Keratinocyte (primary cell): ENCODE measurements at regions not wholly inside any gene's neighbourhood (a gene's known extent, or its start where the extent isn't known, plus 50 kb on each side); places are given as distances from the start of the nearest gene placed in this dataset.

ENCODE experiments used
- DNase-seq: peaks from one replicate; pipeline ENCODE4 v3.0.0-alpha.2; 2011; ENCODE audit warnings: low read depth, missing footprints, low spot score
- FAIRE-seq: peaks from 2 replicates; lab custom pipeline; 2011; peaks lifted over from hg19 to GRCh38; lab: Jason Lieb, UNC
- H2AFZ ChIP-seq: 2 replicates; pipeline ENCODE4 v1.6.0; 2012; ENCODE audit warnings: low read length, control low read depth, inconsistent platforms; ENCODE audit not compliant: control insufficient read depth
- H3K27ac ChIP-seq: 2 replicates; pipeline ENCODE4 v1.5.1; 2011; ENCODE audit warnings: low read length; ENCODE audit not compliant: control insufficient read depth, insufficient read depth
- H3K27me3 ChIP-seq: 3 replicates; pipeline ENCODE4 v1.6.0; 2011; ENCODE audit warnings: low read length; ENCODE audit not compliant: control insufficient read depth, insufficient read depth; ENCODE audit errors: extremely low read depth
- H3K36me3 ChIP-seq, 2 experiments: 2 replicates in 1 of 2; 3 replicates in 1 of 2; pipeline ENCODE4 v1.5.1; 2011; ENCODE audit warnings: low read length in 2 of 2, mild to moderate bottlenecking in 1 of 2; ENCODE audit not compliant: control insufficient read depth in 2 of 2, insufficient read depth in 2 of 2; ENCODE audit errors: extremely low read depth in 1 of 2
- H3K4me1 ChIP-seq: 3 replicates; pipeline ENCODE4 v1.5.1; 2011; ENCODE audit warnings: low read length; ENCODE audit not compliant: control insufficient read depth, insufficient read depth; ENCODE audit errors: extremely low read depth
- H3K4me2 ChIP-seq: 3 replicates; pipeline ENCODE4 v1.6.0; 2011; ENCODE audit warnings: low read depth, low read length; ENCODE audit not compliant: control insufficient read depth, insufficient read depth; ENCODE audit errors: extremely low read depth
- H3K4me3 ChIP-seq, 3 experiments: fragments of 200-600 bp in 1 of 3; sonication (generic) in 1 of 3; 2 replicates in 2 of 3; 3 replicates in 1 of 3; pipeline ENCODE4 v1.5.1; 2011 to 2016; ENCODE audit warnings: low read length in 3 of 3, mild to moderate bottlenecking in 3 of 3, control low read depth in 2 of 3, inconsistent platforms in 1 of 3, low read depth in 1 of 3, mixed read lengths in 1 of 3, mixed run types in 1 of 3, moderate library complexity in 1 of 3; ENCODE audit not compliant: control insufficient read depth in 2 of 3, insufficient read depth in 2 of 3; ENCODE audit errors: extremely low read depth in 1 of 3
- H3K79me2 ChIP-seq: 2 replicates; pipeline ENCODE4 v1.6.0; 2012; ENCODE audit warnings: low read length; ENCODE audit not compliant: control insufficient read depth, insufficient read depth
- H3K9ac ChIP-seq: 3 replicates; pipeline ENCODE4 v1.6.0; 2011; ENCODE audit warnings: low read length; ENCODE audit not compliant: control insufficient read depth, insufficient read depth; ENCODE audit errors: extremely low read depth
- H3K9me1 ChIP-seq: 3 replicates; pipeline ENCODE4 v1.6.0; 2011; ENCODE audit warnings: low read length; ENCODE audit not compliant: control insufficient read depth, insufficient read depth; ENCODE audit errors: extremely low read depth
- H3K9me3 ChIP-seq: 2 replicates; pipeline ENCODE4 v1.5.1; 2012; ENCODE audit warnings: low read depth, low read length; ENCODE audit not compliant: control insufficient read depth
- H4K20me1 ChIP-seq: 3 replicates; pipeline ENCODE4 v1.6.0; 2011; ENCODE audit warnings: low read length; ENCODE audit not compliant: control insufficient read depth, insufficient read depth; ENCODE audit errors: extremely low read depth
- EZH2 ChIP-seq: IDR thresholded peaks from one replicate; pipeline ENCODE4 v1.6.1; 2012; ENCODE audit warnings: inconsistent platforms, mild to moderate bottlenecking, low read length, moderate library complexity
- dilution Hi-C: fragments of 300-500 bp; cut with MboI; formaldehyde crosslinking; loops from one replicate; pipeline ENCODE4 v1.7.0; 2020; ENCODE audit warnings: low sequenced_read_pairs; ENCODE audit not compliant: extremely low pct_ligation_motif_present
- TF ChIP-seq, protein P1 (sequence below), 3 experiments: IDR thresholded peaks in 1 of 3; conservative IDR thresholded peaks in 1 of 3; optimal IDR thresholded peaks in 1 of 3; 2 replicates in 2 of 3; 3 replicates in 1 of 3; pipeline versions ENCODE3 to v1.5.1; 2011; ENCODE audit warnings: low read length in 3 of 3, mild to moderate bottlenecking in 3 of 3, moderate library complexity in 2 of 3, control low read depth in 1 of 3, inconsistent platforms in 1 of 3; ENCODE audit not compliant: insufficient read depth in 2 of 3; ENCODE audit errors: extremely low read depth in 1 of 3

DNA sequence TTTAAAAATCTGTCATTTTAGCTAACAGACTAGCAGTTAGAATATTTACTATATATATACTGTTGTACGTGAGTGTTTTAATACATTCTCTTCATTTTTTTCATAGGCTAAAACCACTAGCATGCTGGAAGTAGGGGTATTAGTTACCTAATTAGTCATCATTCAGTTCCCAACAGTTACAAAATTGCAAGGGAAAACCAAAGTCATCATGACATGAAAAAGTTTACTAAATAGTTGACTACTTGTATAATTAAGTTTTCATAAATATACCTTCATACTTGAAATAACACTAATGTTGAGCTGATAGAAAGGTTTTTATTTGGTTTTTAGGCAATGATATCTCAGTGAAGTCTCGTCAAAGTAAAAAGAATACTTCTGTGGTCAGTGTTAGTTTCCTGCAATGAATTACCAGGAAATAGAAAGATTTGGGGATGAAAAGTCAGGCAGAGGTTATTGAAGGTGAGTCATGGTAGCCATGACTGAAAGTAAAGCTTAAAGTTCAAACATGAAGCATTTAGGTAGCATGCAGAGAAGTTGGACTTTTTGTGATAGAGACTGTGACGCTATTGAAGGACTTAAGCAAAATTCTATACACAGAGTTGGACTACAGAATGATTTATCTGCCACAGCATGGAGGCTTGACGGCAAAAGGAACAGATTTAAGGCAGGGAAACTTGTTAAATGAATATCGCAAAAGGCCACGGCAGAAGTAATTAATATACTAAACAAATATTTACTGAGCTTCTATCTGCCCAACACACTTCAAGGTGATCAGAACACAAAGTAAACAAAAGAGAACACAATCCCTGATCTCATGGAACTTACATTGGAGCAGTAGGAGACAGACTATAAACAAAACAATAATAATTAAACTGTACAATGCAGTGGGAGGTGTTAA is 828.1 kb upstream of the FAT3 start:
- DNase-seq (no peak), FAIRE-seq (no peak)
- H3K9ac ChIP-seq, result no peak overlapping the region
- H3K4me2 ChIP-seq, result no peak overlapping the region
- no peaks in the 10 kb centered on the region for H4K20me1 ChIP-seq
- H3K4me3 ChIP-seq, result no peak overlapping the region
- no peaks in the 10 kb centered on the region for H3K79me2 ChIP-seq
- no peaks in the 10 kb centered on the region for H3K36me3 ChIP-seq
- no peaks in the 10 kb centered on the region for H3K9me3 ChIP-seq
- no peaks in the 10 kb centered on the region for H3K9me1 ChIP-seq
- TF ChIP-seq, protein P1, sequence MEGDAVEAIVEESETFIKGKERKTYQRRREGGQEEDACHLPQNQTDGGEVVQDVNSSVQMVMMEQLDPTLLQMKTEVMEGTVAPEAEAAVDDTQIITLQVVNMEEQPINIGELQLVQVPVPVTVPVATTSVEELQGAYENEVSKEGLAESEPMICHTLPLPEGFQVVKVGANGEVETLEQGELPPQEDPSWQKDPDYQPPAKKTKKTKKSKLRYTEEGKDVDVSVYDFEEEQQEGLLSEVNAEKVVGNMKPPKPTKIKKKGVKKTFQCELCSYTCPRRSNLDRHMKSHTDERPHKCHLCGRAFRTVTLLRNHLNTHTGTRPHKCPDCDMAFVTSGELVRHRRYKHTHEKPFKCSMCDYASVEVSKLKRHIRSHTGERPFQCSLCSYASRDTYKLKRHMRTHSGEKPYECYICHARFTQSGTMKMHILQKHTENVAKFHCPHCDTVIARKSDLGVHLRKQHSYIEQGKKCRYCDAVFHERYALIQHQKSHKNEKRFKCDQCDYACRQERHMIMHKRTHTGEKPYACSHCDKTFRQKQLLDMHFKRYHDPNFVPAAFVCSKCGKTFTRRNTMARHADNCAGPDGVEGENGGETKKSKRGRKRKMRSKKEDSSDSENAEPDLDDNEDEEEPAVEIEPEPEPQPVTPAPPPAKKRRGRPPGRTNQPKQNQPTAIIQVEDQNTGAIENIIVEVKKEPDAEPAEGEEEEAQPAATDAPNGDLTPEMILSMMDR (optimal IDR thresholded peaks at IDR 0.05 in 1 of 3, IDR thresholded peaks at IDR 0.05 in 1 of 3, conservative IDR thresholded peaks at IDR 0.05 in 1 of 3; ENCODE audit: extremely low read depth in 1 of 3, insufficient read depth in 2 of 3, low read length in 3 of 3), result no peak
- TF ChIP-seq EZH2, result no peak
- no peaks in the 10 kb centered on the region for H3K4me1 ChIP-seq
- H2AFZ ChIP-seq, result no peak overlapping the region
- H3K27me3 ChIP-seq, result no peaks in the 10 kb centered on the region
- dilution Hi-C loops, result no loop called here
- no peak overlapping the region for H3K27ac ChIP-seq

DNA sequence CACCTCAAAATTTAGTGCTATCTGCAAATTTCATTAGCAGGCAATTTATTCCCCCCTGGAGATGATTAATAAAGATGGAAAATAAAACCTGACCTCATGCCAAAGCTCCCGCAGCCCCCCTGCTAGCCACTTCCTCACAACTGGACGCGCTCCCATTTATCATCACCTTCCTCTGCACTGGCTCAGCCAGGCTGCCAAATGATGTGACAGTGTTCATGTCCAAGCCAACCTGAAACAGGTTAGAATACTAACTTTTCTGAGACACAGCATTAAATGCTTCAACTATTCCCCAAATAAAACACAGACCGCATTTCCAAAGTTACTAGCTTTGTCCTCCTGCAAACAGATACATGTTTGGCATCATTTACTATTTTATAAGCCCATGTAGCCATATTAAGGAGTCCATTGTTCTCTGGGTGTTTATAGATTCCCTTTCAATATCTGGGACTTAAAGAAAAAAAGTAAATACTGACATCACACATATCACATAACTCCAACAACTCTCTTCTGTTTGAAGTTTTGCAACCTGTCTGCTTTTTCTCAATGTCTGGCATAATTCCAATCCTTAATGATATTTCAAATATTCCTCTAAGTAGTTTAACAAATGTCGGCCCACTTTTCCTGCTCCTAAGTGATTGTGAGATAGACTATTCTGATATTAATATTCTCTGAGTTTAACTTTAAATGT is 829.7 kb upstream of the FAT3 start:
- DNase-seq (no peak), FAIRE-seq (no peak)
- no peak overlapping the region for H3K27ac ChIP-seq
- no peaks in the 10 kb centered on the region for H3K9me3 ChIP-seq
- no peaks in the 10 kb centered on the region for H3K79me2 ChIP-seq
- no peak overlapping the region for H3K9ac ChIP-seq
- H3K27me3 ChIP-seq, result no peaks in the 10 kb centered on the region
- TF ChIP-seq, protein P1 (optimal IDR thresholded peaks at IDR 0.05 in 1 of 3, IDR thresholded peaks at IDR 0.05 in 1 of 3, conservative IDR thresholded peaks at IDR 0.05 in 1 of 3; ENCODE audit: extremely low read depth in 1 of 3, insufficient read depth in 2 of 3, low read length in 3 of 3), result no peak
- TF ChIP-seq EZH2, result no peak
- H3K4me2 ChIP-seq, result no peak overlapping the region
- no peak overlapping the region for H3K4me3 ChIP-seq
- no peaks in the 10 kb centered on the region for H3K36me3 ChIP-seq
- dilution Hi-C loops, result no loop called here
- H4K20me1 ChIP-seq, result no peaks in the 10 kb centered on the region
- H2AFZ ChIP-seq, result no peak overlapping the region
- no peaks in the 10 kb centered on the region for H3K9me1 ChIP-seq
- H3K4me1 ChIP-seq, result no peaks in the 10 kb centered on the region
